Hindlimb muscle (tissue), 1 donor: ENCODE measurements at regions not wholly inside any gene's neighbourhood (a gene's known extent, or its start where the extent isn't known, plus 50 kb on each side); places are given as distances from the start of the nearest gene placed in this dataset.
"Not testable (repeated sequence)": the region's sequence is repeated elsewhere in the genome, so short reads cannot be mapped to it uniquely, and the experiment has no call there.

Experiments
- DNase-seq: peaks from one replicate; pipeline ENCODE4 v3.0.0-alpha.2; 2013

DNA sequence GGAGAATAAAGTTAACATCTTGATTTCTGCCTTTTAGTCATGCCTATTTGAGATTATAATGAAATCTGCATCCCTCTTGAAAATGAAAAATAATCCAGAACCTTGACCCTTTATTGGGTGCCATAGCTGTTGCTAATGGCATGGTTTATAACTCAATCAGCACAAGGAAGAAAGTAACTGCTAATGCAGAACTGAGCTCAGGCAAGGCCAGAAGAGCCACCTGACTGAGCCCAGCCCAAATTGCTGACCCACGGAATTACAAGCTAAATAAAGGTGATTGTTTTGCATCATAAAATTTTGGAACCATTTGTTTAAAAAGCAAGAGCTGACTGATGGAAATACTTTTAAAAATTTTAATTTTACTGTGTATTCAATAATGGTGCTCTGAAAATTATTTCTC, 76.4 kb upstream of the TBL1X start:
- DNase-seq: no peak

DNA sequence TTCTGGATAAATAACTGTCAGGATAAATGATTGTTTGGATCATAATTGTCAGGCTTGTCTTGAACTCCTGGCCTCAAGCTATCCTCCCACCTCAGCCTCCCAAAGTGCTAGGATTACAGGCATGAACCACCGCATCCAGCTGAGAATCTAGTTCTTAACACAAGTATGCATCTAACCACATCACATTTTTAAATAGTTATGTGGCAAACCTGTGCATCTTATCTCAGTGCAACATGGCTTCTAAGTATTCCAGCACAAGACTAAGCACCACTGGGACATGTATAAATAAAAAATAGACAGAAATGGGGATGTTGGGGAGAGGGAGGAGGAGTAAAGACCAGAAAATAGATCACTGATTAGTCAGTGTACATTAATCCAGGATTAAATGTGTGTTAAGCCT, 74.7 kb upstream of the TBL1X start:
- DNase-seq: no peak

DNA sequence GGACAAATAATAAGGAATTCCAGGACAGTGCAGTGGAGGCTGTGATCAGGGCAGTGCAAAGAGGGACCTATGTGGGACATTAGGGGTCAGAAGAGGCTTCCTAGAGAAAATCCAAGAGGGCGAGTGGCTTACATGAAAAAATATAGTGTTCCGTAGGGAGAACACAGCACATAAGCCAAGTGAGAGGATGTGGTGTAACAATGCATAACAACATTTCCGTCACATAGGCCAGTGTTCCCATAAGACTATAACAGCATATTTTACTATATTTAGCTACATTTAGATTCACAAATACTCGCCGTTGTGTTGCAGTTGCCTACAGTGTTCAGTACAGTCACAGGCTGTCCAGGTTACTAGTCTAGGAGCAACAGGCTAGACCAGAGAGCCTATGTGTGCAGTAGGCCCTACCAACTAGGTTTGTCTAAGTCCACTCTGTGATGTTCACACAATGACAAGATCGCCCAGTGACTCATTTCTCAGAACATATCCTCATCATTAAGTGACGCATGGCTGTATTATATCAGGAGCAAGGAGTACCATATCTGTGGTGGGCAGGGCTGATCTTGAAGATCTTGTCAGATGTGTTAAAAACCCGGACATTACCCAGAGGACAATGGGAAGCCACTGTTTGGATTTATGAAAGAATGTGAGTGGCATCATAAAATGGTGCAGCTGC, 74.0 kb upstream of the TBL1X start:
- no peak for DNase-seq

DNA sequence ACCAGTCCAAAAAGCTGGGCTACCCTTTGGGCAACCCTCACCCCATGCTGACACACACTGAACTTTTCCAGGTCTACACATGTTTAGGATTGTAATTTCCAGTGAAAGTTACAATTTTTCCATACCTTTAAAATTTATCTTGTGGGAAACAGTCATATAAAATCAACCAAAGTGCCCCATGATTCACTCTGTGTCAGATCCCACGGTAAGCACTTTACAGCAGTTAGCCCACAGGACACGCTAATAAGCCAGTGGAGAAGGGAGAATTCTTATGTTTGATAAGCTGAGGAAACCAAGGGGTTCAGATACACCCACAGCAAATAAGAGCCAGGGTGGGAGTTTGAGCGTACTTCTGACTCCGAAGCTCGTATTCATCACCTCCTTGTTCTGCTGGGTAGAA, 72.4 kb upstream of the TBL1X start:
- no peak for DNase-seq

DNA sequence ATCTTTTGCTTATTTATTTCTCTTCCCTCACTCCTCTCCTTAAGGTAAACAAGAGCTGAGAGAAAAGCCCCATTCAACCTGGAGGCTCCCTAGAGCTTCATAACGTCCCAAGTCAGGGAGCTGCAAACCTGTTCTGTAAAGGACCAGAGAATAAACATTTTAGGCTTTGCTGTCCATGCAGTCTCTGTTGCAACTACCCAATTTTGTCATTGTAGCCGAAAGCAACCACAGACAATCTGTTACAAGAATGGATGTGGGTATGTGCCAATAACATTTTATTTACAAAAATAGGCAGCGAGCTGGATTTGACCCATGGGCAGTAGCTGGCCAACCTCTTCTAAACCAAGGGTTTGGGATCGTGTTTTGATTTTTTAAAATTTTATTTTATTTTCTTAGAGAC, 71.3 kb upstream of the TBL1X start:
- DNase-seq: no peak

DNA sequence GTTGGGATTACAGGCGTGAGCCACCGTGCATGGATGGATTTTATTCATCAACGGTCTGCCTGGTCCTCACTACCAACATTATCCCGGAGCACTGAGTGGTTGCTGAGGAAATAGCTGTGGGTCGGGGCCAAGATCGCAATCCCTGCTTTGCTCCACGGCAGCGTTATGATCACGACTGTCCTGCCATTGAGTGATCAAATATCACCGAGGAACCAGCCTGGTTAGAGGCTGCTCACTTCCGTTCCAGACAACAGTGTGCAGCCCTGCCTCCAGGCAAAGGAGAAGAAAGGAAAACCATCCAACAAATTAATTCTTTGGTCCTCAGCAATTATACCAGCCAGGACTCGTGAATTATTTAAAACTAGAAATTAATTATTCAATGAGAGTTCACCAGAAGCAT, 70.6 kb upstream of the TBL1X start:
- DNase-seq: no peak

DNA sequence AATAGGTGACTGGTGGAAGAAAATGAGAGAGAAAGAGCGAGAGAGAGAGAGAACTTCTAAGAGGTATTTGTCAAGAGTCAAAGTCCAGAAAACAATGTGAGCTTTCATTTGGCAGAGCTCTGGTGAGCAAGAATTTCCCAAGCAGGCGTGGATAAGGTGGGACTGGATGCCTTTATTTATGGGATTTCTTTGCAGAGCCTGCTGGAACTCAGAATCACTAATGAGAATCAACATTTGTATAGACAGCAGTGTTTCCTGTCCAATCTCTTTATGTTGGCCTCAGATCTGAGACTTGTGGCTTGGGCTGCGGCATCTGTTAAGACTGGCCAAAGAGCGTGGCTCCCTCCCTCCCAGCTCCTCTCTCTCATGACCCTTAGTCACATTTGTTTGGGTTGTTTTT, 67.9 kb upstream of the TBL1X start:
- peak; percentile 22 for DNase-seq

DNA sequence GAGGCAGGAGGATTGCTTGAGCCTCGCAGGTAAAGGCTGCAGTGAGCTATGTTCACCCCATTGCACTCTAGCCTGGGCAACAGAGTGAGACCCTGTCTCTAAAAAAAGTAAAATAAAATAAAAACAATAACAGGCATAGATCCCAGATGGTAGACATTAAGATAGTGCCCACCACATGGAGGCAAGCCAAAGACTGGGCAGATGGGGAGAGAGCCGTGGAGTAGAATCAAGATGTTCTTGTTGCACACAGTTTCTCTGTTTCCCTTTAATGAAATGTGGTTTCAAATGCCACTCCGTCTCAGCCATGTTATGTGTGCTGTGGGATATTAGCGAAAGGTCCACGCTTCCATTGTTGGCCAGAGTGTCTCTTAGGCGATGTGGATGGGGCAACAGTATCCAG, 63.8 kb upstream of the TBL1X start:
- DNase-seq: no peak

DNA sequence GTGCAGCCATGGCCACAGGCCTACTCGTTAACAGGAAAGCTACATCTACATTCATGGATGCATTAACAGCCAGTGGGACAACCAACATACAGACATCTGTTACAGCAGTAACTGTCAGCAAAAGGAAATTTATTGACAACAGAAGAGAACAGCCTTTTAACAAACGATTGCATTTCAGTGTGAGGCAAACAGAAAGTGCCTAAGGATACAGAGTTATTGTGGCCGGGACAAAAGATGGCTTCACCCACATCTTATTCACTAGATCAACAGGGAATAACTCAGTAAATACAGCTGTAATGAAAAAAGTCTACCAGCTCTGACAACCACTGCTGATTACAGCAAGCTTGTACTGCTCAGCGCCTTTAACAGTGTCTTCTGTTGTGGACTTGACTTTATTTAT, 61.5 kb upstream of the TBL1X start:
- no peak for DNase-seq

DNA sequence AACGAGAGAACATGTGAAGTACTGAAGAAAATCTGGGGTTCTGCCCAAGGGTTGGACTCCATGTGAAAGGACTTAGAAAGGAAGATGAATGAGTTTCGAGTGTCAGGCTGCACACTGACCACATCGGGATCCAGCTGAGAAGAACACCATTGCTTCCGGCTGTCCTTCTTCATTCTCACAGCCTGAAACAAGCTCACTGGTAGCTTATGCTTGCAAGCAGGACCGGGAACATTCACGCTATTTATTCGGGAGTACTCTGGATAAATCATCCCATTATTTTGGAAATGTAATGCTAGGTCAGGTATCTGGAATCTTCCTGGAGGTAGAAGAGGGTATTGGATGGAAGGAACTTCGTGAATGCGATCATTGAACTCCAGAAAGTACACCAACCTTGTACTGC, 59.2 kb upstream of the TBL1X start:
- DNase-seq: not testable (repeated sequence)

DNA sequence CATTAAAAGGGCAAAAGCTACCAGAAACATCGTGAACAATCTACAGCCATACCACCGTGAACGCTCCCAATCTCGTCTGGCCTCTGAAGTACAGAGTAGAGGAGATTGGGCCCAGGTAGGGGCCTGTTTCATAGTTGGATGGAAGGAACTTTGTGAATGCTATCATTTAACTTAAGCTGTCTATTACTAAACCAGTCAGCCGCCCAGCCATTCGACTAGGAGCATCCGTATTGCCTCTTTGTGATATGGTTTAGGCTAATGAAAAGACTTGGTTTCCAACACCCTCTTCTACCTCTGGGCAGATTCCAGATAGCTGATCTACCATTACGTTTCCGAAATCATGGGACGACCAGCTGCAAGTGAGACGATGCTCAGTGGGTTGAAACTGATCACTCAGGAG, 54.0 kb upstream of the TBL1X start:
- not testable (repeated sequence) for DNase-seq

DNA sequence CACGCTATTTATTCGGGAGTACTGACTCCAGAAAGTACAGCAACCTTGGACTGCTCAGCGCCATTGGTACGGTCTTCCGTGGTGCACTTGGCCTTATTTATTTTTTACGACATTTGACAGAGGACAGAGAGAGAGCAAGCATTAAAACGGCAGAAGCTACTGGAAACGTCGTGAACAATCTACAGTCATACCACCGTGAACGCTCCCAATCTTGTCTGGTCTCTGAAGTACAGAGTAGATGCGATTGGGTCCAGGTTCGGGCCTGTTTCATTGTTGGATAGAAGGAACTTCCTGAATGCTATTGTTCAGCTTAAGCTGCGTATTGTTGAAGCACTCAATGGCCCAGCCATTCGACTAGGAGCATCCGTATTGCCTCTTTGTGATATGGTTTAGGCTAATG, 53.2 kb upstream of the TBL1X start:
- DNase-seq: not testable (repeated sequence)

DNA sequence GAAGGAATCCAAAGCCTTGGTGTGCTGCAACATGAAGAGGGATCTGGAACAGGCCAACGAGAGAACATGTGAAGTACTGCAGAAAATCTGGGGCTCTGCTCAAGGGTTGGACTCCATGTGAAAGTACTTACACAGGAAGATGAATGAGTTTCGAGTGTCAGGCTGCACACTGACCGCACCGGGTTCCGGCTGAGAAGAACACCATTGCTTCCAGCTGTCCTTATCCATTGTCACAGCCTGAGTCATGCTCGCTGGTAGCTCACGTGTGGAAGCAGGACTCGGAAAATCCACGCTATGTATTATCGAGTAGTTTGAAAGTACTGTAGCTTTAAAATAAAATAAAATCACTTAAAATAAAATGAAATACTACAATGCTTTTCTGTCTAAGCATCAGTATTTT, 50.4 kb upstream of the TBL1X start:
- no peak for DNase-seq
